PC-9 (cell line): ENCODE measurements at regions not wholly inside any gene's neighbourhood (a gene's known extent, or its start where the extent isn't known, plus 50 kb on each side); places are given as distances from the start of the nearest gene placed in this dataset.

Experiments
- BruUV-seq: library from RNA; stranded (reverse); fragments of 400-500 nt; replicated peaks from 2 replicates; lab custom pipeline; 2021; lab: Mats Ljungman, UMichigan
- CTCF ChIA-PET: fragments of 300-600 bp; sonication (Branson Sonifier 250); formaldehyde crosslinking; loops from one replicate; lab custom pipeline; 2022; ENCODE audit warnings: antibody characterized with exemption; lab: Charles Lee
- POLR2A ChIA-PET: fragments of 300-600 bp; sonication (Branson Sonifier 250); formaldehyde crosslinking; loops from one replicate; lab custom pipeline; 2022; ENCODE audit warnings: antibody characterized with exemption; ENCODE audit not compliant: unreplicated experiment; lab: Charles Lee
- DNase-seq, 2 experiments: peaks; one replicate each; pipeline versions ENCODE4 v3.0.0 to v3.0.0-alpha.2; 2015 to 2022; ENCODE audit warnings: mixed read lengths in 1 of 2
- H2AFZ ChIP-seq: fragments of 200-600 bp; sonication (generic); 2 replicates; pipeline ENCODE4 v1.8.1; 2017; ENCODE audit warnings: antibody characterized with exemption
- H3F3A ChIP-seq: fragments of 200-600 bp; sonication (generic); 2 replicates; pipeline ENCODE4 v1.8.1; 2017; ENCODE audit warnings: antibody characterized with exemption, mild to moderate bottlenecking, low read depth; ENCODE audit not compliant: insufficient read depth
- H3K27ac ChIP-seq: fragments of 200-600 bp; sonication (generic); 2 replicates; pipeline ENCODE4 v1.6.1; 2016; ENCODE audit warnings: mixed run types
- H3K27me3 ChIP-seq: fragments of 200-600 bp; sonication (generic); 2 replicates; pipeline ENCODE4 v1.6.1; 2016; ENCODE audit warnings: low read depth, mixed run types; ENCODE audit not compliant: insufficient read depth
- H3K36me3 ChIP-seq: fragments of 200-600 bp; sonication (generic); 2 replicates; pipeline ENCODE4 v1.6.1; 2016; ENCODE audit warnings: low read depth, mixed run types
- H3K4me1 ChIP-seq: fragments of 200-600 bp; sonication (generic); replicated peaks from 2 replicates; pipeline ENCODE4 v1.6.1; 2016; ENCODE audit warnings: mixed run types; ENCODE audit not compliant: insufficient read depth
- H3K4me2 ChIP-seq: fragments of 200-600 bp; sonication (generic); 2 replicates; pipeline ENCODE4 v1.6.1; 2017; ENCODE audit warnings: mixed run types
- H3K4me3 ChIP-seq: fragments of 200-600 bp; sonication (generic); 2 replicates; pipeline ENCODE4 v1.6.1; 2016; ENCODE audit warnings: mixed run types
- H3K79me2 ChIP-seq: fragments of 200-600 bp; sonication (generic); 2 replicates; pipeline ENCODE4 v1.6.1; 2017; ENCODE audit warnings: low read depth, mixed run types
- H3K9me2 ChIP-seq: fragments of 200-600 bp; sonication (generic); 2 replicates; pipeline ENCODE4 v1.8.1; 2017; ENCODE audit warnings: mild to moderate bottlenecking; ENCODE audit not compliant: insufficient read depth
- H3K9me3 ChIP-seq: fragments of 200-600 bp; sonication (generic); 2 replicates; pipeline ENCODE4 v1.8.1; 2016; ENCODE audit warnings: low read depth; ENCODE audit not compliant: insufficient read depth
- H4K20me1 ChIP-seq: fragments of 200-600 bp; sonication (generic); 2 replicates; pipeline ENCODE4 v1.8.1; 2017; ENCODE audit not compliant: insufficient read depth
- EZH2 ChIP-seq: fragments of 200-600 bp; sonication (generic); IDR thresholded peaks from 2 replicates; pipeline ENCODE4 v1.8.0; 2017; ENCODE audit warnings: antibody characterized with exemption, low read depth
- intact Hi-C: fragments of 100-400 bp; cut with micrococcal nuclease; formaldehyde crosslinking; loops from one replicate; pipeline ENCODE4 v1.10.0; 2022; ENCODE audit not compliant: unreplicated experiment
- TF ChIP-seq, protein P1 (sequence below): fragments of 200-600 bp; sonication (generic); conservative IDR thresholded peaks from 2 replicates; pipeline ENCODE4 v1.6.1; 2017; ENCODE audit warnings: mixed run types, antibody characterized with exemption, mild to moderate bottlenecking, moderate library complexity

DNA sequence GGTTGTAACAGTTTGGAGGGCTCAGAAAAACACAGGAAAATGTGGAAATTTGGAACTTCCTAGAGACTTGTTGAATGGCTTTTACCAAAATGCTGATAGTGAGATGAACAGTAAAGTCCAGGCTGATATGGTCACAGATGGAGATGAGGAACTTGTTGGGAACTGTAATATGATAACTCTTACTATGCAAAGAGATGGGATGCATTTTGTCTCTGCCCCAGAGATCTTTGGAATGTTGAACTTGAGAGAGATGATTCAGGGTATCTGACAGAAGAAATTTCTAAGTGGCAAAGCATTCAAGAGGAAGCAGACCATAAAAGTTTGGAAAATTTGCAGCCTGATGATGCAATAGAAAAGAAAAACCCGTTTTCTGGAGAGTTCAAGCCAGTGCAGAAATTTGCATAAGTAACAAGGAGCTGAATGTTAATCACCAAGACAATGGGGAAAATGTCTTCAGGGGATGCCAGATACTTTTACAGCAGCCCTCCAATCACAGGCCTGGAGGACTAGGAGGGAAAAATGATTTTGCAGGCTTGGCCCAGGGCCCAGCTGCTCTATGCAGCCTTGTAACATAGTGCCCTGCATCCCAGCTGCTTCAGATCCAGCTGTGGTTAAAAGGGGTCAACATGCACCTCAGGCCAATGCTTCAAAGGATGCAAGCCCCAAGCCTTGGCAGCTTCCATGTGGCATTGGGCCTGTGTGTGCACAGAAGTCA lies 572.7 kb upstream of the ATP2B1 start:
- ChIA-PET CTCF (no interaction called here), POLR2A (no interaction called here)
- Histone ChIP-seq H3K36me3 (no peaks in the 10 kb centered on the region), H3F3A (no peaks in the 10 kb centered on the region), H3K9me3 (no peaks in the 10 kb centered on the region), H3K79me2 (no peaks in the 10 kb centered on the region), H2AFZ (no peak overlapping the region), H3K4me3 (no peak overlapping the region), H3K4me2 (no peak overlapping the region), H3K27me3 (no peaks in the 10 kb centered on the region), H4K20me1 (no peaks in the 10 kb centered on the region), H3K9me2 (0 out of 2 replicates have a peak, but pooled peaks cover 4% of the 10 kb centered on the region), H3K4me1 (no peaks in the 10 kb centered on the region), H3K27ac (no peak overlapping the region)
- no peak for TF ChIP-seq EZH2
- TF ChIP-seq, protein P1, sequence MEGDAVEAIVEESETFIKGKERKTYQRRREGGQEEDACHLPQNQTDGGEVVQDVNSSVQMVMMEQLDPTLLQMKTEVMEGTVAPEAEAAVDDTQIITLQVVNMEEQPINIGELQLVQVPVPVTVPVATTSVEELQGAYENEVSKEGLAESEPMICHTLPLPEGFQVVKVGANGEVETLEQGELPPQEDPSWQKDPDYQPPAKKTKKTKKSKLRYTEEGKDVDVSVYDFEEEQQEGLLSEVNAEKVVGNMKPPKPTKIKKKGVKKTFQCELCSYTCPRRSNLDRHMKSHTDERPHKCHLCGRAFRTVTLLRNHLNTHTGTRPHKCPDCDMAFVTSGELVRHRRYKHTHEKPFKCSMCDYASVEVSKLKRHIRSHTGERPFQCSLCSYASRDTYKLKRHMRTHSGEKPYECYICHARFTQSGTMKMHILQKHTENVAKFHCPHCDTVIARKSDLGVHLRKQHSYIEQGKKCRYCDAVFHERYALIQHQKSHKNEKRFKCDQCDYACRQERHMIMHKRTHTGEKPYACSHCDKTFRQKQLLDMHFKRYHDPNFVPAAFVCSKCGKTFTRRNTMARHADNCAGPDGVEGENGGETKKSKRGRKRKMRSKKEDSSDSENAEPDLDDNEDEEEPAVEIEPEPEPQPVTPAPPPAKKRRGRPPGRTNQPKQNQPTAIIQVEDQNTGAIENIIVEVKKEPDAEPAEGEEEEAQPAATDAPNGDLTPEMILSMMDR: no peak
- no peak for DNase-seq
- intact Hi-C loops: no loop called here
- no TSS peak for BruUV-seq

DNA sequence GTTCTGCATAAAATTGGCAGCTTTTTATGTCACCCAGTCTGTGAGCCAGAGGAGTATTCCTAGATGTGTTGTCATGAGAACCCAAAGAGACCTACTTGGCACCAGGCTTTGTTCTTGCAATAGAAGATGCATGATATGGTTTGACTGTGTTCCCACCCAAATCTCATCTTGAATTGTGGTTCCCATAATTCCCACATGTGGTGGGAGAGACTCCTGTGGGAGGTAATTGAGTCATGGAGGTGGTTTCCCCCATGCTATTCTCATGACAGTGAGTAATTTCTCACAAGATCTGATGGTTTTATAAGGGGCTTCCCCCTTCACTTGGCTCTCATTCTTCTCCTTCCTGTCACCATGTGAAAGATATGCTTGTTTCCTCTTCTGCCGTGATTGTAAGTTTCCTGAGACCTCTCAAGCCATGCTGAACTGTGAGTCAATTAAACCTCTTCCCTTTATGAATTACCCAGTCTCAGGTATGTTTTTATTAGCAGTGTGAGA lies 572.0 kb upstream of the ATP2B1 start:
- Histone ChIP-seq H4K20me1 (no peaks in the 10 kb centered on the region), H3K9me2 (0 out of 2 replicates have a peak, but pooled peaks cover 4% of the 10 kb centered on the region), H3K27me3 (no peaks in the 10 kb centered on the region), H2AFZ (no peak overlapping the region), H3K79me2 (no peaks in the 10 kb centered on the region), H3K4me3 (no peak overlapping the region), H3K4me1 (no peaks in the 10 kb centered on the region), H3K9me3 (no peaks in the 10 kb centered on the region), H3K36me3 (no peaks in the 10 kb centered on the region), H3K27ac (no peak overlapping the region), H3F3A (no peaks in the 10 kb centered on the region), H3K4me2 (no peak overlapping the region)
- ChIA-PET CTCF (no interaction called here), POLR2A (no interaction called here)
- no peak for DNase-seq
- TF ChIP-seq, protein P1: no peak
- TF ChIP-seq EZH2: no peak
- no TSS peak for BruUV-seq
- intact Hi-C loops: no loop called here

DNA sequence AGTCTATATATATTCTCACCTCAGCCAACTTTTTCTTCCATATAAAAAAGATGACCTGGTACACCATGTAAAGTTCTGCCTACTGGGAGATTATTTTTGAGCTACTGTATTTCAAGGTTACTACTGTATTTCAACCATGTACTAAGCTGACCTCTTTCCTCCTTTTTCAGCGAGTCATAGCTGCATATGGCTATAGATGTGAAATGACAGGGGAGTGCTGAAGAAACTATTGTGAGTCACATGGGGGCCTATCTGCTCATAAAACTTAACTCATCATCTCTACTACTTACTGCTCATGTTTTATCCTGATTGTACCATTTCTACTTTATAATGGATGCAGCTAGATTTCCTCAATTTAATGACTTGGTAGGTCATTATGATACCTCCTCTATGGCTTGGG lies 571.4 kb upstream of the ATP2B1 start:
- Histone ChIP-seq H3K36me3 (no peaks in the 10 kb centered on the region), H3K4me3 (no peak overlapping the region), H3K79me2 (no peaks in the 10 kb centered on the region), H3K27me3 (no peaks in the 10 kb centered on the region), H3F3A (no peaks in the 10 kb centered on the region), H3K27ac (no peak overlapping the region), H3K9me2 (0 out of 2 replicates have a peak, but pooled peaks cover 4% of the 10 kb centered on the region), H3K9me3 (no peaks in the 10 kb centered on the region), H4K20me1 (no peaks in the 10 kb centered on the region), H3K4me1 (no peaks in the 10 kb centered on the region), H3K4me2 (no peak overlapping the region), H2AFZ (no peak overlapping the region)
- no peak for DNase-seq
- CTCF ChIA-PET: no interaction called here
- intact Hi-C loops: no loop called here
- no TSS peak for BruUV-seq
- TF ChIP-seq, protein P1: no peak
- POLR2A ChIA-PET: no interaction called here
